GM18909 (cell line): ENCODE measurements at regions not wholly inside any gene's neighbourhood (a gene's known extent, or its start where the extent isn't known, plus 50 kb on each side); places are given as distances from the start of the nearest gene placed in this dataset.
"Not testable (repeated sequence)": the region's sequence is repeated elsewhere in the genome, so short reads cannot be mapped to it uniquely, and the experiment has no call there.

Experiments used
- ATAC-seq: cut with Tn5 transposase; IDR thresholded peaks from one replicate; pipeline ENCODE4 v1.9.1; 2021; ENCODE audit warnings: mild to moderate bottlenecking; ENCODE audit not compliant: unreplicated experiment, poor library complexity

DNA sequence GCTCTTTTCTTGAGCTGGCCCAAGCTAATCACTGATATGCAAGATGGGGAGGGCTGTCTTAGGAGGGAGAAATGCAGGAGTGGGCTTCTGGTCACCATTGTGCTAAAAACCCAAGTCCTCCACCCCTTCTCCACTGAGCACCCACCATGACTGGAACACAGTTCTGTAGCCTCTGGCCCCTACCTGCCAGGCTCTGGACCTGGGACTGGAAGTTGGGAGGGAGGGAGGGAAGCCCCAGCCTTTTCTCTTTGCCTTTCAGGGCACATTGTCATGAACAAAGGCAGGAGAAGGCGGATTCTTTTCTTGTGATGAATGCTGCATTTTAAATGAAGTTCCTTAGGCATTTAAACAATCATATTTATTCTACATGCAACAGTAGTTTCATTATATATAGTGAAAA lies 559.1 kb upstream of the TRPC7 start:
- no peak for ATAC-seq

DNA sequence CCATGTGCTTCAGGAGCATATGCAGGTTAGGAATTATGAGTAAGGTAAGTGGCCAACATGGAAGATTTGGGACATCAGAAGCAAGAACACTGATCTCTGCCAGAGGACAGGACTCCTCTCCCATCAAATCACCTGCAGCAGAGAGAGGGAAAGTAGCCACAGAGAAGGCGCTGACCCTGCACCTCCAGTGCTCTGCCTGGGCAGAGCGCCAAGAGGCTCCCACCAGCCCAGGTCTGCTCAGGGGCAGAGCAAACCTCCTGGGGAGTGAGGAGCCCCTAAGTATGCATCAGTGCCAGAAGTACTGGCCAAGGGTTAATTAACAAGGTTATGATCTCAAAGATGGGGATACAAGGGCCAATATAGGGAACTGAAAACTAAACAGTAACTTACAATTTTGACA lies 545.3 kb upstream of the TRPC7 start:
- no peak for ATAC-seq

DNA sequence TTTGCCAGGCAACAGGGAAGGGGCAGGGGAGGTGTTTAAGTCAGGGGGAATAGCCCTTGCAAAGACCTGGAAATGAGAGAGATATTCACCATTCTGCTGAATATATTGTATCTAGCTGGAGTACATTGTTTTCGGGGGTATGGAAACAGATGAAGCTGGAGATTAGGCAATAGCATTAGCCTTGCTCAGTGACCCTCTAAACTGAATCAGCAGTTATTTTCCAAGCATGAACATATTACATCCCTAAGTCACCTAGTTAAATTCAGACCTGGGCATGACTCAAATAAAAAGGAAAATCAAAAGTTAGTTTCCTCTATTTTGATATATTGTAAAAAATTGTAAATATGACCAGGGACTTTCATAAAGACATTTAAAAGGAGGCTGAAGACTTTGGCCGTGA lies 544.6 kb upstream of the TRPC7 start:
- no peak for ATAC-seq

DNA sequence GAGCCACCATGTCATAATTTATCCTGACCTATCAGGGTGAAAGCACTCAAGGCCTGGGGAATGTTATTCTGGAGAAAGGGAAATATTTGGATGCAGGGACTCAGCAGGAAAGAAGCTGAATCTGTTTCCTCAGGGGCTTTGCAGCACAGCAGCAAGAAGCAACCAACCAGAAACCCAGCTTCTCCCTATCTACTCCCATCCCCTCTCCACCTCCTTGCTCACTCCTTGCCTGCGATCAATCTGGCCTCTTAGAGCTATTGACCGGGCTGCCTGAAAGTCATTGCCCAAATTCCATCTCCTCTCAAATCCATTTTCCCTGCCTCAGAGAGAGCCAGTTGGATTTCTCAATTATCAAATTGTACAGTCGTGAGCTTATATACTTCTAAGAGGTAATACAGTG lies 542.0 kb upstream of the TRPC7 start:
- no peak for ATAC-seq

DNA sequence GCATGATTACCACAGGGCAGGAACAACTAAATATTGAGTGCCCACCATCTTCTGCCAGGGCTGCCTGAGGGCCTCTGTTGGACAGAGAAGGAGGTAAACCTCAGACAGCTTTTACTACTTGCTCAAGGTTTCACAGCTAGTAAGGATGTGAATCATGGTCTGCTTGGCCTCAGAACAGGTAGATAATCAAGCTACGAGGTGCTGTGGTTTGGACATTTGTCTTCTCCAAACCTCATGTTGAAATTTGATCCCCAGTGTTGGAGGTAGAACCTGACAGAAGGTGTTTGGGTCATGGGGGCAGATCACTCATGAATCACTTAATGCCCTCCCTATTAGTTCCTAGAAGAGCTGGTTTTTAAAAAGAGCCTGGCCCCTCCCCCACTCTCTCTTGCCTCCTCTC lies 541.2 kb upstream of the TRPC7 start:
- ATAC-seq: no peak

DNA sequence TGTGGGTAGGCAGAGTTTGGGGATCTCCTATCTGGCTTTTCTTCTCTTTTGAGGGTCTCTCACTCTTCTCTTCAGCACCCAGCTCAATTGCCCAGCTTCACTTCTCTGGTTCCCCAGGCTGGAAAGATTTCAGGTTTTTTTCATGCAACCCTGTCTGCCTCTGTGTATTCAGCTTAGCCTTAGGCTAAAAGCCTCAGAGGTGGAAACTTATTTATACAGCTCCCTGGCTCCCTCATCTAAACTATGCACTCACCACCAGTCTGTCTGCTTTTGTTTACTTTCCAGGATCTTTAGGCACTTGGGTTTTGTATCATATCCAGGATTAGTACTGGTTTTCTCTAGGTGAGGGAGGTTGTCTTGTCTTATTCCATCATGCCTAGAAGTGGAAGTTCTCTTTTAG lies 540.2 kb upstream of the TRPC7 start:
- ATAC-seq: no peak

DNA sequence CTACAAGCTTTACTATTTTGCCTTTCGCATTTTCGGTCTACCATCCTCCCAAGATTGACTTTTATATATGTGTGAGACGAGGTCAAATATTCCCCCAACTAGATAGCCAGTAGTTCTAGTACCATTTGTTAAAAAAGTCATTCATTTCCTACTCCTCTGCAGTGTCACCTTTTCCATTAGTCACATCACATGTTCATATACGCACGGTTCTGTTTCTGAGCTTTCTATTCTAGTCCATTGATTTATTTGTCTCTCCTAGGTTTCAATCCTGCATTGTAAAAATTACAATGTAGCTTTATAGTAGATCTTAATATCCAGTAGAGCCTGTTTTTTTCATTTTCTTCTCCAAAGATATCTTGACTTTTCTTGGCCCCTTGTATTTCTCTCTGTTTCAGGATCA lies 528.7 kb upstream of the TRPC7 start:
- ATAC-seq: no peak

DNA sequence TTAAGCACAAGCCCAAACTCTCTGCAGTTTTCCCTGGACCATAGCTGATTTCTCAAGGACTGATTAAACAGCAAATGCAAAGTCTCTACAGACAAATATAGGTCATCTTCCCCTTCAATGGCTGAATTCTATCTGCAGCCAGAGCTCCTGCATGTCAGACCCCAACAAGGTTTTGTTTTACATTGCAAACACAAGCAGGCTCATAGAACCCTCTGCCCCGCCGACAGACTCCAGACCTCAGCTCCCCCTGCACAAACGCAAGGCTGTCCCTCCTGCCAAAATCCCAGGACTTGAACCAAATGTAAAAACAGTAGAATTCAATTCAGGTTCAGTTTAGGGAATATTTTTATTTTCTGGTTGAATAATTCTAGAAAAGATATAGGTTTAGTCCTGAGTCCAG lies 526.7 kb upstream of the TRPC7 start:
- ATAC-seq: no peak

DNA sequence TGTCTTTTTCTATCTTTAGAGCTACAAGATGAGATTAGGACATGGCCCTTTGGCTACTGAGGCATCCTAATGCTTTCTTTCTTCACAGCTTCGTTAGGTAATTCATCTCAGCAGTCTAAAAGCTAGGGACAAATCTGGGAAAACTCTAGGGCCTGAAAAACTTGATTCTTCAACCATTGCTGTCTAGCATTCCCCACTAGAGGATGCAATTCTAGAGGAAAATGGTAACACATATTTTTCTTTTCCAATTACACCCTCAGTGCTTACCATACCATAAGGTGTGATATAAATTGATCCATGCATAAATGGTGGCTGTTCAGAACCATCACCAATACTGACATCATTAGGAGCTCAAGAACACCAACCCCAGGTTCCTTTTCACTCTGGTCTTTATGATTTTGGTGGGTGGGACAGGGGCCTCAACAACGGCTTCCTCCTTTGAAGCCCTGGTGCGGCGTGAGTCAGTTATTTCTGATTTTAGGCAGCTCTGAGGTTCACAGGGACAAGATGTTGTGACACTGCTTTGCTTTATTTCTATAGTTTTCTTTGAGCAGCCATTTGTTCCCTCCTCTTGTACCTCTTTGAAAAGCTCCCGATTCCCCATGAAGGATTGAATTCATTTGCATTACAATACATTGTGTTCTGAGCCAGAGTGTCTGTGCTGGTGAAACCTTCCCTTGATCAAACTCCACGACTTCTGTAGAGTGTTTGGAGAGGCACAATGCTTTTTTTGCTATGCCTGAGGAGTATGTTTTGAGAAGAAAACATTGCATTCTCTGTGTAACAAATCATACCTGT lies 526.0 kb upstream of the TRPC7 start:
- no peak for ATAC-seq

DNA sequence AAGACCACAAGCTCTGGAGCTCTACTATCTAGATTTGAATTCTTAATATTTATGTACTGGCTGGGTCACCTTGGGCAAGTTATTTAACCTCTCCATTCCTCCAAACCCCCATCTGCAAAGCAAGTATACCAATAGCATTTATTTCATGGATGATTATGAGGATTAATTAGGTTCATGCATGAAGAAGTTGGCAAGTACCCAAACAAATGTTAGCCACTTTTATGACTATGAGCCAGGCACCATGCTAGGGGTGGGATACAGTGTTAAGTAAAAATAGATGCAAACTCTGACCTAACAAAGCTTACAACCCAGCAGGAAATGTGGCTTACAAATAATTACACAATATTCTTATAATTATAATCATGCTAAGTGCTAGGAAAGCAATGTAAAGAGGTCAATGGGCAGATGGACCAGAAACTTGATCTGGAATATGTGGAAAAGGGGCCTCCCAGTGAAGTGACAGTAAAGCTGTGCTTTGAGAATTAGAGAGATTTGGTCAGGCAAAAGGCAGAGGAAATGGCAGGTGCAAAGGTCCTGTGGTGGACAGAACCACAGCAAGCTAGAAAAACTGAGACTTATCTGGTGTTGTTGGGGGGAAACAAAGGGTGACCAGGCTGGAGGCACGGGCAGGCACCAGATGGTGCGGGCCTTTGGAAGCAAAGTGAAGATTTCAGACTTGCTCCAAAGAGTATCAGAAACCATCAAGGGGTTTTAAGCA lies 525.2 kb upstream of the TRPC7 start:
- ATAC-seq: no peak

DNA sequence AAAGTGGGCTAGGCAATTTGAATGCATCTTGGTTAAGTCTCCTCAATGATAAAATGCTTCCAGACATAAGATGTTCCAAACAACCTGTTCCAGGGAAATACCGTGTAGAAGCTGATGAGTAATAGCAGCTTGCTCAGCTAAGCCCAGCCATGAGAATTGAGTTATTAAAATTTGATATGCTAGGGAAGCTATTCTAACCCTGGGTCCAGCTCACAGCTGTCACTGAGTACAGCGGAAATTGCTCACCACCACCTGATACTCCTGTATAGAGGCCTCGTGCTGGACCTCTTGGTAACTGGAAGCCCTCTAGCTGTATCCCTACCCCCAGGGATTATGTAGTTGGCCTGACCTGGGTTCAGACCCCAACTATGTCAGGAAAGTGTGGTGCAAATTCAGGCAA lies 521.3 kb upstream of the TRPC7 start:
- no peak for ATAC-seq

DNA sequence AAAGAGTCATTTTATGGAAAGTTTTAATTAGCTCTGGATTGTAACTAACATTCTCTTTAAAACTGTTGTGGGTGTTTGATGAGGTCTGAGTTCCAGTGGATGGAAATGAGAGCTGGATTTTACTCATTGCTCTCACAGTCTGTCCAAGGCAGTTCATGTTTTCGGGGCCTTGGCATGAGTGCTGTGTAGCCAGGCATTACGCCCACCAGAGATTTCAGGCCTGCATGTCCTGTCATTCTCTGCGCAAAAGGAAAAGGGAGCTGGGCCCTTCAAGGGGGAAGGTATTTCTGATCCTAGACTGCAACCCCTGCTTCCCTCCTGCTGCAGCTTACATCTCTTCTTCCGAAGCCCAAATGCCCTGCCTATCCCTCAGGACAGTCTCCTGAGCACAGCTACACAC lies 499.6 kb upstream of the TRPC7 start:
- no peak for ATAC-seq

DNA sequence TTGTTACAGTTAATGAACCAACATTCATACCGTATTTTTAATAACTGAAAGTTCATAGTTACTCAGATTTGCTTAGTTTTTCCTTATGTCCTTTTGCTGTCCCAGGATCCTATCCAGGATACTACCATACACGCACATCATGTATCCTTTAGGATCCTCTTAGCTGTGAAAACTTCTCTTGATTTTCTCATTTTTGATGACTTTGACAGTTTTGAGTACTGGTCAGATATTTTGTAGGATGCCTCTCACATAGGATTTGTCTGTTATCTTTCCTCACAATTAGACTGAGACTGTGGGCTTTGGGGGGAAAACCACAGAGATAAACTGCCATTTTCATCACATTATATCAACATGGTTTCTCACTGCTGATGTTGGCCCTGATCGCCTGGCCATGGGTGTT lies 491.3 kb upstream of the TRPC7 start:
- no peak for ATAC-seq

DNA sequence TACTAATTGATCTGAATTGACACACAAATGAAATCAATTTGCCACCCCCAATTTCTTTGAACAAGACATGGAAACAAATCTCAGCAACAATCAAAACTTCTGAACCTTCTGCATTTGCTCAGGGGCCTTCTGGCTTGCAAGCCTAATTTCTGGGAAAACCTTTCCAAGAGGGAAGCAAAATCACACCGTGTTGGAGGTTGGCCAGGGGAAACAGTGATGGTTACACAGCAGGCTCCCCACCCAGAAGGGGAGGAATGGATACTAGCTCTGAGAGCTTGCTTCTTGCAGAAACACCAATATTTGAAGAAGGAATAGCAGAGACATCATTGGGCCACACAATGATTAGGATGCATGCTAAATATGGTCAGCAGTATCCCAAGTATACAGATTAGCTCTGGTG lies 488.6 kb upstream of the TRPC7 start:
- no peak for ATAC-seq

DNA sequence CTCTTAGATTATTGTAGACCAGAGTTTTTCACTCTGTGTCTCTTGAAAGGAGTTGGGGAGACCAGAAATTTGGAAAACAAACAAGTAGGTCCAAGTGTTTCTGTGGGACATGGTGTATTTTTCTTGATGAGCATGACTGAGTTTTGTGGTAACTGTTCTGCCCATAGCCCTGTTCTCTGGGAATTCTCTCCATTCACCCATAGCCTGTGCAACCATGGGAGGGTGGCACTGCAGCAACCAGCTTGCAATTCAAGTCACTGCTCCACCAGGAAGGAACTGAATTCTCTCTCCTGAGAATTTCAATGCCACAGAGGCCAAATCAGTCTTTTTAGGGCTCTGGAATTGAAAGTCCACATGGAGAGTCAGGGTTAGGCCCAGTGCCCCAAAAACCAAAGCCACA lies 475.3 kb upstream of the TRPC7 start:
- no peak for ATAC-seq

DNA sequence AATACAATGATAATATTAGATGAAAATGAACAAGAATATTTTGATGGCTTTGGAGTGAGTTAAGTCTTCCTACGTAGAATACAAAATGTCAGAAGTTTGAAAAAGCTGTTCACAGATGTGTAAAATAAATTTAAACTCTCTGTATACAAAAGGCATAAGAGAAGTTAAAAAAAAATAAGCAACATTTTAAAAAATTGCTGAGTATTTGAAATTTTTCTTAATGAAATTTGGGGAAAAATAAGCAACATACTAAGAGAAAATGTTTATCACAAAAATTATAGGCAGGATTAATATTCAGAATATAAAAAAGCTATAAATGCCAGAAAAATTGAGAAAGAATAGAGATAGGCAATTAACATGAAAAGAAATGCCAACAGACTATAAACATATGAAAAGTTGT lies 470.7 kb upstream of the TRPC7 start:
- ATAC-seq: no peak

DNA sequence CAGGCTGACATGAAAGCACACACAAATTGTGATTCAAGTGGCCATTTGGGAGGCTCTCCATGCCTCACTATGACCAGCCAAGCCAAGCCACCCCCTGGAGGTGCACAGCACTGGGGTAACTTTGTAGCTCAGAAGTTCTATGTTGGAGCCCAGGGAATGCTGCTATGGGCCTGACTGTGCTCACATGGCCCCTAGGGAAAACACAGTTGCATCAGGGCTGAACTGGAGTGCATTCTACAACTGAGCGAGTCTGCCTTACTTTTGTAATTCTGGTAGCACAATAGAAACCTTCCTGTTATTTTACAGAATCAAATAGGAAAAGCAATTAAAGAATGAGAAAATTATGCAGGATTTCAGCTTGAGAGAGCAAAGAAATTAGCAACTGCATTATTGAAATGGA lies 455.5 kb upstream of the TRPC7 start:
- ATAC-seq: no peak

DNA sequence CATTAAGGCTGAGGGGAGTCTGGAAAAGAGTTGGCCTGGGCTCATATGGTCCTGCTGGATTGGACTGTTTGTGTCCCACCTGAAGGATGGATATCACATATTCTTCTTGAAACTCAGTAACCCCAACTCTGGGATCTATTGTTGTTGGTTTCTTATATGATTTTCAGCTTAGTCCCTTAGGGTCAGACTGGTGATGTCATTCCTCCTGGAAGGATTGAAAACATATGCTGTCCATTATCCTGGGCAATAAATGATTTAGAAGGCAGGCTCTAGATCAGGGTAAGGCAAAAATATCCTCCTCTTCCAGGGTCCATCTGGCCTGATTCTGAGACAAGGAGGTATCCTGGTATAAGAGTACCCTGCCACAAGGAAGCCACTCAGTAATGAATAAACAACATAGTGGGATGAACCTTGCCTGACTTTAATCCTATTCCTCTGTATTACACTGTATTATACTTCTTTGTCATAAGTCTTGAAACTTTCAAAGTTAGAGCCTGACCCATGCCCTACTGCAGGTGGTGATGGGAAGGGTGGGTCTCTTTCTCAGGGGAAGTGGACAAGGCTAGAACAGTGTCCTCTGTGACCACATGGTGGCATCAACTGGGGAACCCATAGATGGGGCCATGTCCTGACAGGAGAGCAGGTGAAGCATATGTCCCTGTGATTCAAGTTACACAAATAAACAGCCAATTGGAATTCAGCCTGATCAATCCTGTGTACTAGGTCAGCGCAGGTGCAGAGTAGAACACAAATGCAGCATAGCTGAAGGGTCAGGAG lies 454.4 kb upstream of the TRPC7 start:
- no peak for ATAC-seq

DNA sequence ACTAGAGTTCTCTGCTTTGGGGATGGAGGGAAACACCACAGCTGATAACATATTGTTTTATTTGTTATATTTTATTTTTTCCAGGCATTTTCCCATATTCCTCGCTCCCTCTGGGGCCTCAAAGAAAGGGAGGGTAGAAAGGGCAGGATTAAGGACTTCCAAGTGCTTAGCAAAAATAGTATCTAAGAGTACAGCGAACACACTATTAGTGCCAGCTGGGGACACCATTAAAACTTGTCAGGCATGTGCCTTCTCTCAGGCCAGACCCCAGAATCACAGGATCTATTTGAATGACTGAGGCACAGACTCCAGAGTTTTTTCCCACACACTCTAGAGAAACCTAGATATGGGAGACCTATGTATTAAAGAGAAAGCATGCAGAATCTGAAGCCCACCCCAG lies 451.0 kb upstream of the TRPC7 start:
- no peak for ATAC-seq

DNA sequence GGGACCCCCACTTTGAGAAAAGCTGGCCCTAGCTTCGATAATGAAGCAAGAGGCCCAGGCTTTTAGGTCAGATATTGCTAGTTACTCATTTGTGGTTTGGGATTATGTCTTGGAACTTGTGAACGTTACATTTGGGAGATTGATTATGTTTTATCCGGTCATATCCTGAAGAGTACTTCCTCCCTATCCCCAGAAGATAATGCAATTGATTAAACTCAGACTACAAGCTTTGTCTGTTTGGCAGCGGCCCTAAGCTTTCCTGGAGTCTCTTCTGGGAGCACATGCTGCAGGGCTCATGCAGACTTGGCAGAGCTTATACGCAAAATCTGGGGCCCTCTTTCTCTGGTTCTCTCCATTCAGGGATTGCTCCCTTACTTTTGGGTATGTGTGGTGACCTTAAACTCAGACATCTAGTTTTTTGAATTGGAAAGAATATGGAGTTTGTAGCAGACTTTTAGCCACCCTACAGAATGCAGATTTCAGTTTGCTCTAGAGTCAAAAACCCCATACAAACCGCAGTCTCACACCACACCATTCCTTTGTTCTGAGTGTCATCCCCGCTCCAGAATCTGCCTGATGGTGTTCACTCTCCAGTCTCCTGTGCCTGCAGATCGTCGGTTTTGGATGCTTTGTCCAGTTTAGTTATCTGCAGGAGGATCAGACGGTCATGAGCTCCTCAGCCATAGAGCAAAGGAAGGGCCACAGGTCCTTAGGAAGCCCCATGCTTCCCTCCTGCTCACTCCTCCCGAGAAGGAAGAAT lies 449.5 kb upstream of the TRPC7 start:
- no peak for ATAC-seq

DNA sequence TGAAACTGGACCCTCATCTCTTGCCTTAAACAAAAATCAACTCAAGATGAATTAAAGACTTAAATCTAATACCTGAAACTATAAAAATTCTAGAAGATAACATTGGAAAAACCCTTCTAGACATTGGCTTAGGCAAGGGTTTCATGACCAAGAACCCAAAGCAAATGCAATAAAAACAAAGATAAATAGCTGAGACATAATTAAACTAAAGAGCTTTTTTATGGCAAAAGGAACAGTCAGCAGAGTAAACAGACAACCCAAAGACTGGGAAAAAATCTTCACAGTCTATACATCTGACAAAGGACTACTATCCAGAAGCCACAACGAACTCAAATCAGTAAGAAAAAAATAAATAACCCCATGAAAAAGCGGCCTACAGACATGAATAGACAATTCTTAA lies 446.9 kb upstream of the TRPC7 start:
- ATAC-seq: not testable (repeated sequence)
